T-helper 1 cell treated with Interleukin-12 subunit alpha and Interleukin-12 subunit beta and Interleukin-4 antibody, amounts not matched to agents 30 ng/mL and 1 ng/mL, for 36 hours (primary cell): ENCODE measurements at regions not wholly inside any gene's neighbourhood (a gene's known extent, or its start where the extent isn't known, plus 50 kb on each side); places are given as distances from the start of the nearest gene placed in this dataset.

Experiments
- intact Hi-C: fragments of 100-400 bp; cut with micrococcal nuclease; formaldehyde crosslinking; loops from one replicate; pipeline ENCODE4 v1.15.1; 2024

- intact Hi-C loops: no loop called here
These were observed 549.6 kb downstream of the PCDH17 start for GRCh38 chr13:58181111-58181510.

DNA sequence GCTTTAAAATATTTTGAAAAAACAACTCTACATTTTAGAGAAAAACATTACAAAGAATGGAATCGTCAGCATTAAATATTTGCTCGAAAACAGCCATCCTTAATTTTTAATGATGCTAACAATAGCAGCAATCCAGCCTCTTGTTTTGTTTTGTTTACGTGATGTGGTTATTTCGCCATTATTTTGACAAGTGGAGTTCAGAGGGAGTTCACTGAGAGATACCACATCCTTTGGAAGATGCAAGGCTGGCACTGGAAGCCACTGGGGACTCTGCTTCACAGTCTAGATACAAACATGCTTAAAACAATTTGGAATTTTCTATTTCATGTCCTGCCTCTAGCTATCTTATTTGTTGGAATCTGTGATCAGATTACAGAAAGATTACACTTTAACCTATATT, 556.3 kb downstream of the PCDH17 start:
- intact Hi-C loops: no loop called here

GRCh38 chr13:58190577-58190976, 559.0 kb downstream of the PCDH17 start:
- intact Hi-C loops: no loop called here

DNA sequence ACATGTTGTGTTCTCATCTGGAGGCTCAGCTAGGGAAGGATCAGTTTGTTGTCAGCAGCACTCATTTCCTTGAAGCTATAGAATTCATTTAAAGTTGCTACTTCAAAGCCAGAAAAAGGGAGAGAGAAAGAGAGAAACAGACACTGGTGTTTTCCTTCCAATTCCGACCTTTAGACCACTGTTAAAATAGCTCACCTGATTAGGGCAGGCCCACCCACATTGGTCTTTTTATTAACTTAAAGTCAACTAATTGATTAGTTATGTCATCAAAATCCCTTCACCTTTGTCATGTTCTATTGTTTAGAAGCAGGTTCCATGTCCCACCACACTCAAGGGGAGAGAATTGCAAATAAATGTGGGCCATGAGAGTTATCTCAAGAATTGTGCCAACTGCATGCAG, 560.2 kb downstream of the PCDH17 start:
- intact Hi-C loops: no loop called here

DNA sequence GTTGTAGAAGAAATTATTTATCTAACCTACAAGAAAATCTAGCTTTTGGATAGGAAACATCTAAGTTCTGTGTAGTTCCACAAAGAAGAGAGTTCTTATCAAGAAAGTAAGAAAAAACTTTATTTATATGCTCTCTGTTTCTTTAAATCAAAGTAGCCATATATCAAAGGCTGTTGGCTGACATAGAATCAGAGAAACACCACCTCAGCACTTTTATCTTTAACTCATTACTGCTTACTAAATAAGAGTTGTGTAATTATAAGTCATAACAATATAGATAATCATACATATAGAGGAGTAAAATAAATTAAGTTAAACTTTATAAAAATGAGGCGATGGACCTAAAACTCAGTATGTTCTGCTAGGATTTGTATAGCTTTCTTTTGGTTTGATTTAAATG, 570.6 kb downstream of the PCDH17 start:
- intact Hi-C loops: no loop called here

GRCh38 chr13:58207501-58207900, 576.0 kb downstream of the PCDH17 start:
- intact Hi-C loops: no loop called here

DNA sequence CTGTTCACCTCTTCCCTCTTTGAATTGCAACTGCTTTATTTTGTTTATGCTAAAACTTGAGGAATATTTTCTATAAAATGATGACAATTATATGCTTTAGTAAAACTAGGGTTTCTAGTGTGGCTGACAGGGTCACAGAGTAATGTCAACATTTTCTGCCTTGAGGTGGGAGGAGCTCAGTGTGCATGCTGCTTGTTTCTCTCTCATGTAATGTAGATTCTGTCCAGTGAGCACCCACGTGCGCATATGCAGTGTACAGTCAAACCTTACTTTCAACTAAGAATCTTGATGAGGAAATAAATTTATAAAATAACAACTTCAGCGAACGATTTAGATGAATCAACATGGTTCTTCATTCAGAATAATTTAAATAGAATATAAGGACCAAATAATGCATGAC, 603.9 kb downstream of the PCDH17 start:
- intact Hi-C loops: no loop called here

GRCh38 chr13:58238972-58239773, 607.6 kb downstream of the PCDH17 start:
- intact Hi-C loops: no loop called here

DNA sequence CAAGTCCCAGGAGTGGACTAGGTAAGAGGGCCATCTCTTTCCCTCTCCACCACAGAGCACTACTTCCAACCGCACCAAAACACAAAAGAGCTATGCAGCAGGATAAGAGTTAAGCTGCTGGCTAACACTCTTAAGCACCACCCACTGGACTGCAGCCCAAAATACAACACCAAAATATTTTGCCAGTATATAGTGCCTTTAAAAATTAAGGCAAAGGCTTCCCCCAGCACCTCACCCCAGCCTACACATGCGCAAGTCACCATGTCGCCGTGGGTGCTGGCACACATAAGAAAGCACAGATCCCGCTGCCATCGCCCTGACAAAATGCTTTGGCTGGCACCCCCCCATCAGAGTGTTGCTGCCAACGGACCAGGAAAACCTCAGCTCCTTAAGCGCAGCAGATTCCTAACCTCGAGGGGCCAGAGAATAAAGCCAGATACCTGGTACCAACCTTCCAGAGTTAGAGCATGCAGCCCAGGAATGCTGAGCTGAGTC, 608.3 kb downstream of the PCDH17 start:
- intact Hi-C loops: no loop called here

DNA sequence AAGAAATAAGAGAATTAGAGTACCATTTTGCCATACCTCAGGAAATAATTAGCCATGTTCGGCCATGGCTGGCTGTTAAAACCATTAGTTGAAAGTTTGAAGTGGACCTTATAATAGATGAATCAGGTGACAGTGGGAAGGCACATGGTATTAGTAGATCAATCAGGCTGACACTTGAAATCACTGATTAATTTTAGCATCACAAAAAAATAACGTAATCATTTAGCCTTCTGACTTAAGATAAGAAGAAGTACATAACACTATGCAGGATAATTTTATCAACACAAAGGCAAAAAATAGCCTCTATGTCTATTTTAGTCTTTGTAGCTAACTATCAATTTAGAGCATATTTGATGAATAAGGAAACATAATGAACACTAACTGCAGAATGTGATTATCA, 615.5 kb downstream of the PCDH17 start:
- intact Hi-C loops: no loop called here

- intact Hi-C loops: no loop called here
These were observed 623.4 kb downstream of the PCDH17 start for GRCh38 chr13:58254943-58255342.

- intact Hi-C loops: no loop called here
These were observed 634.7 kb downstream of the PCDH17 start for GRCh38 chr13:58266271-58266670.

GRCh38 chr13:58298556-58299135, 667.1 kb downstream of the PCDH17 start:
- intact Hi-C loops: no loop called here

DNA sequence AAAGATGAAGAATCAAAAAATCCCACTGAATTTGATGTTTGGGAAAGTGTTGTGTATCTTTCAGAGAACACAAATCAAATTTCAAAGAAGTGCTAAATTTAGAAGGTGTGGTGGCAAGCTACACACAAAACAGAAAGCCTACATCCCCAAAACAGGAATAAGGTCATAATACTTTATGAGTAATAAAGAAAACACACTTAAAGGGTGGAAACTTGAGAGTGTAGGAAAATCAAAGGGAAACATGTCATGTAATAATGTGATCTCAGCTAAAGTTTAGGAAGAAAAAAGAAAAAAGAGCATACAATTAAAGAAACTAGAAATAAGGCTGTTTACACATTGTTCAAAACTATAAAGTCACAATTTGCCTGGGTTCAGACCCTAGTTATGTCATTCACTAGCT, 668.7 kb downstream of the PCDH17 start:
- intact Hi-C loops: no loop called here

DNA sequence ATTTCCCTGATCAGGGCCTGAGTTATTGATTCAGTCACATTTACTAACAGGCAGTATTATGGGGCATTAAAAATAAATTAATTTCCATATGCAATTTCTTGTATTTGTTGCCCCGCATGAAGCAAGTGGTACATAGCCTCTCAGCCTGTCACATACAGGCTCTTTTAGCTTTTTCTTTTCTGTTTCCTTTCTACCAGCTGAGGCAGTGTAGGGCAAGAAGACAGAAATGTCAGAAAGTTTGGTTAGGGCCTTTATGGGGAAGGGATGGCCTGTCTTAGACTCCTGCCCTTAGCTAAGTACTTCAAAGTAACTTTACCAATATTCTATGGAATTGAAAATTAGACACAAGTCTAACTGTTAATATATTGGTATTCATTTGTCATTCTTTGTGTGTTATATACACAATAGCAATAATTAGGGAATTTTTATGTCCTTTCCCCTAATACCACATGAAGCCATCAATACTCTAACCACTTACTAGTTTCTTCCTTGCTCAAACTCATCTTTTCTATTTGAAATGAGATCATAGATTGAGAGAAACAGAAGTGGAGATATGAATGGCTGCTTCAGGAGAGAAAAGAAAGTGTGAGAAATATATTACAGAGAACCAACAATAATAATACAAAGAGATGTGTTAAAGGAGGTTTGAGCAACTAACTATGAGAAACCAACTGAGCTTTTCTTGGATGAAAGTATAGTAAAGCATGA, 669.6 kb downstream of the PCDH17 start:
- intact Hi-C loops: no loop called here

- intact Hi-C loops: no loop called here
These were observed 670.8 kb downstream of the PCDH17 start for GRCh38 chr13:58302349-58302748.

DNA sequence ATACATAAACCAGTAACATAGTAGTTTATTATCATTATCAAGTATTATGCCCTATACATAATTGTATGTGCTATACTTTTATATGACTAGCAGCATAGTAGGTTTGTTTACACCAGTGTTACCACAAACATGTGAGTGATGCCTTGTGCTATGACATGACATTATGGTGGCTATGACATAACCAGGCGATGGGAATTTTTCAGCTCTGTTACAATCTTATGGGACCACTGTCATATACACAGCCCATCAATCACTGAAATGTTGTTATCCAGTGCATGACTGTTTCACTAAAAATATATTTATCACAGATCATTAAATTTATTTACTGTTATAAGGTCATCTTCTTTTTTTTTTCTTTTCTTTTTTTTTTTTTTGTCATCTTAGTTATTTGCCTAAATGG, 674.5 kb downstream of the PCDH17 start:
- intact Hi-C loops: no loop called here

GRCh38 chr13:58313219-58313618, 681.7 kb downstream of the PCDH17 start:
- intact Hi-C loops: no loop called here

DNA sequence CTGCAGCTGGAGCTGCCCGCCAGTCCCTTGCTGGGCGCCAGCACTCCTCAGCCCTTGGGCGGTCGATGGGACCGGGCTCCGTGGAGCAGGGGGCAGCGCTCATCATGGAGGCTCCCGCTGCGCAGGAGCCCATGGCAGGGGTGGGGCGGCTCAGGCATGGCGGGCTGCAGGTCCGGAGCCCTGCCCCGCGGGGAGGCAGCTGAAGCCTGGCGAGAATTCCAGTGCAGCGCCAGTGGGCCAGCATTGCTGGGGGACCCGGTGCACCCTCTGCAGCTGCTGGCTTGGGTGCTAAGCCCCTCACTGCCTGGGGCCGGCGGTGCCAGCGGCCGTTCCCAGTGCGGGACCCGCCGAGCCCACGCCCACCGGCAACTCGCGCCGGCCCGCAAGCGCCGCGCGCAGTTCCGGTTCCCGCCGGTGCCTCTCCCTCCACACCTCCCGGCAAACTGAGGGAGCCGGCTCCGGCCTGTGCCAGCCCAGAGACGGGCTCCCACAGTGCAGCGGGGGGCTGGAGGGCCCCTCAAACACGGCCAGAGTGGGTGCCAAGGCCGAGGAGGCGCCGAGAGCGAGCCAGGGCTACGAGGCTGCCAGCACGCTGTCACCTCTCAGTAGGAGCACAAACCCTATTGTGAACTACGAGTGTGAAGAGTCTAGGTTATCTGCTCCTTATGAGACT, 687.1 kb downstream of the PCDH17 start:
- intact Hi-C loops: no loop called here

GRCh38 chr13:58324161-58324560, 692.6 kb downstream of the PCDH17 start:
- intact Hi-C loops: no loop called here

DNA sequence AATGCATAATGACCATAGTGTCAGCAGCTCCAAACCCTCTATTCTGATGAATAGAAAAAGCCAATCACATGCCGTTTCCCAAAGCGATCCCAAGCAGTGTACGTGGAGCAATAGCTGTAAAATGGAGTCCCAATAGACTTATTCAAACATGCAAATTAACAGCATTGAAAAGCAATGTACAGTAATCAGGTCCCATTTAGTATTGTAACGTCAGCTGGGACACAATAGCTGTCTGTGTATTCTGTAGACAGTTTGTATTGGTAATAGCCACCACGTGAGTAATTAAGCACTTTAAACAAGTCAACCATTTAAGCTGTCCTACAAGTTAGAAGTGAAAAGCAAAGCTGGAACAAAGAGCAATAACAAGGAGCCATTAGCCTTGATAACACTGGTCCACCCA, 698.2 kb downstream of the PCDH17 start:
- intact Hi-C loops: no loop called here

GRCh38 chr13:58340895-58341294, 709.4 kb downstream of the PCDH17 start:
- intact Hi-C loops: no loop called here
